ENCODE measurements at regions not wholly inside any gene's neighbourhood (a gene's known extent, or its start where the extent isn't known, plus 50 kb on each side); places are given as distances from the start of the nearest gene placed in this dataset.

- Histone ChIP-seq H3K4me2 (ENCODE audit: insufficient read depth in 1 of 2, low read depth in 2 of 2, low read length in 2 of 2) (no peak overlapping the region), H4K91ac (replicated peaks; ENCODE audit: insufficient read length, low read length) (no peak overlapping the region), H2BK5ac (ENCODE audit: low read depth, low read length) (no peak overlapping the region), H3K23ac (ENCODE audit: insufficient read length) (no peak overlapping the region), H3K4me1 (replicated peaks in 1 of 4; ENCODE audit: control insufficient read depth in 3 of 4, insufficient read depth in 4 of 4, low read length in 3 of 4) (peaks cover 0 to 2% (median 0%) of the 10 kb centered on the region in 4 experiments; a peak in 2 of 7 replicates), H2AK5ac (ENCODE audit: low read depth, low read length) (no peak overlapping the region), H3K79me1 (ENCODE audit: low read depth, low read length) (no peaks in the 10 kb centered on the region), H3K9ac (replicated peaks in 1 of 4; ENCODE audit: extremely low read depth in 1 of 4, low read depth in 3 of 4, low read length in 3 of 4) (no peak overlapping the region), H3K4me3 (ENCODE audit: extremely low read depth in 1 of 4, insufficient read depth in 2 of 4, low read depth in 3 of 4, low read length in 4 of 4) (no peak overlapping the region), H4K8ac (ENCODE audit: extremely low read depth, insufficient read depth, low read length) (no peak overlapping the region), H3K23me2 (ENCODE audit: low read depth, low read length) (0 out of 2 replicates have a peak, but pooled peaks cover 2% of the 10 kb centered on the region), H3K9me3 (ENCODE audit: insufficient read depth in 2 of 2, low read depth in 1 of 2, low read length in 1 of 2) (no peaks in the 10 kb centered on the region; a peak in 1 of 4 replicates), H3K79me2 (ENCODE audit: control insufficient read depth in 1 of 2, insufficient read depth in 2 of 2, low read length in 2 of 2) (no peaks in the 10 kb centered on the region), H3K14ac (ENCODE audit: insufficient read length) (no peak overlapping the region), H4K5ac (ENCODE audit: insufficient read length, low read depth, low read length) (no peak overlapping the region), H4K20me1 (replicated peaks in 1 of 2; ENCODE audit: control insufficient read depth in 1 of 2, insufficient read depth in 2 of 2, low read length in 2 of 2) (no peaks in the 10 kb centered on the region), H3K56ac (replicated peaks; ENCODE audit: insufficient read length, low read depth, low read length) (no peak overlapping the region), H3K27me3 (replicated peaks in 1 of 4; ENCODE audit: control insufficient read depth in 3 of 4, extremely low read depth in 1 of 4, insufficient read depth in 3 of 4, low read length in 3 of 4) (no peaks in the 10 kb centered on the region), H2BK20ac (ENCODE audit: low read length) (no peak overlapping the region), H2BK15ac (ENCODE audit: low read length) (no peak overlapping the region), H3K36me3 (ENCODE audit: control insufficient read depth in 2 of 4, insufficient read depth in 4 of 4, low read length in 3 of 4) (no peaks in the 10 kb centered on the region), H2BK120ac (replicated peaks; ENCODE audit: low read depth, low read length) (no peak overlapping the region), H3K4ac (replicated peaks; ENCODE audit: insufficient read length, low read depth, low read length) (no peak overlapping the region), H3K18ac (ENCODE audit: extremely low read depth, low read length) (no peak overlapping the region; the same call in 1 of the 2 replicates), H2BK12ac (ENCODE audit: low read depth, low read length) (no peak overlapping the region), H2AFZ (ENCODE audit: low read length) (peak overlapping the region; percentile 9; the same call in 1 of the 2 replicates), H3K27ac (ENCODE audit: low read depth, low read length) (no peak overlapping the region)
- ChIA-PET POLR2A (ENCODE audit: partially characterized antibody) (no interaction called here), CTCF (ENCODE audit: partially characterized antibody) (no interaction called here)
- FAIRE-seq (no peak), DNase-seq (ENCODE audit: low read depth in 1 of 2, low spot score in 2 of 2) (no peak)
- WGBS, 2 experiments (ENCODE audit: extremely low coverage in 1 of 2, insufficient coverage in 1 of 2, insufficient read length in 1 of 2, insufficient replicate concordance in 2 of 2, low coverage in 1 of 2, low lambda C conversion rate in 2 of 2, missing lambda C conversion rate in 1 of 2): 91% methylated on average over 3 of the region's 3 CpGs; no CpG with 5 or more reads in 1 of the 2 experiments
- no peak for TF ChIP-seq RXRA (IDR thresholded peaks at IDR 0.05; ENCODE audit: insufficient read depth, low read depth, low read length)
- no peak for TF ChIP-seq EP300 (IDR thresholded peaks at IDR 0.05; ENCODE audit: borderline replicate concordance in 1 of 2, low read depth in 2 of 2, low read length in 2 of 2)
- no peak for TF ChIP-seq JUN (IDR thresholded peaks at IDR 0.05; ENCODE audit: low read depth, low read length)
- no peak for TF ChIP-seq HDAC2 (IDR thresholded peaks at IDR 0.05; ENCODE audit: borderline replicate concordance in 1 of 2, low read depth in 2 of 2, low read length in 2 of 2)
- no peak for TF ChIP-seq USF2 (IDR thresholded peaks at IDR 0.05; ENCODE audit: low read length)
- TF ChIP-seq CBX5 (IDR thresholded peaks at IDR 0.05; ENCODE audit: low read depth, low read length): no peak
- TF ChIP-seq FOSL1 (IDR thresholded peaks at IDR 0.05; ENCODE audit: insufficient read depth, low read depth, low read length): no peak
- no peak for TF ChIP-seq GABPA (IDR thresholded peaks at IDR 0.05; ENCODE audit: borderline replicate concordance, insufficient read depth, low read length)
- no peak for TF ChIP-seq EGR1 (IDR thresholded peaks at IDR 0.05; ENCODE audit: borderline replicate concordance, low read depth, low read length)
These were observed 127.2 kb upstream of the TSC22D1 start for GRCh38 chr13:44703371-44703770.
